A204.1 (cell line): ENCODE measurements at regions not wholly inside any gene's neighbourhood (a gene's known extent, or its start where the extent isn't known, plus 50 kb on each side); places are given as distances from the start of the nearest gene placed in this dataset.
"Not testable (repeated sequence)": the region's sequence is repeated elsewhere in the genome, so short reads cannot be mapped to it uniquely, and the experiment has no call there.

ENCODE experiments used
- FAIRE-seq: peaks from 2 replicates; lab custom pipeline; 2012; peaks lifted over from hg19 to GRCh38; lab: Jason Lieb, UNC

DNA sequence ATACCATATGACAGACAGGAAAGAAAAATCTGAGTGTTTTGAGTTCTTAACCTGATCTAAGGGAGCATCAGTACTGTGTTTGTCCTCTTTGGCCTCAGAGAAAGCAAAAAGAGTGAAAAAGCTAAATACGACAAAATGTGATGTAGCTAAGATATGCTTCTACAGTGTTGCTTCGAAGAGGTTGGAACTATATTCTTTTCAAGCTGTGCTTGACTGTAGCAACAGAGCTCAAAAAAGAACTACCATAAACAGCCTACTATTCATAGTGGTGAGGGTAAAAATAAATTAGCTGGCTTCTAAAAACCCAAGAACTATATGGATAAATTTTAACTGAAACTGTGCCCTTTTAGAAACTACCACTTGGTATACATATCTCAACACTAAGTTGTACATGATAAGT, 881.8 kb upstream of the PCDH10 start:
- FAIRE-seq: no peak

DNA sequence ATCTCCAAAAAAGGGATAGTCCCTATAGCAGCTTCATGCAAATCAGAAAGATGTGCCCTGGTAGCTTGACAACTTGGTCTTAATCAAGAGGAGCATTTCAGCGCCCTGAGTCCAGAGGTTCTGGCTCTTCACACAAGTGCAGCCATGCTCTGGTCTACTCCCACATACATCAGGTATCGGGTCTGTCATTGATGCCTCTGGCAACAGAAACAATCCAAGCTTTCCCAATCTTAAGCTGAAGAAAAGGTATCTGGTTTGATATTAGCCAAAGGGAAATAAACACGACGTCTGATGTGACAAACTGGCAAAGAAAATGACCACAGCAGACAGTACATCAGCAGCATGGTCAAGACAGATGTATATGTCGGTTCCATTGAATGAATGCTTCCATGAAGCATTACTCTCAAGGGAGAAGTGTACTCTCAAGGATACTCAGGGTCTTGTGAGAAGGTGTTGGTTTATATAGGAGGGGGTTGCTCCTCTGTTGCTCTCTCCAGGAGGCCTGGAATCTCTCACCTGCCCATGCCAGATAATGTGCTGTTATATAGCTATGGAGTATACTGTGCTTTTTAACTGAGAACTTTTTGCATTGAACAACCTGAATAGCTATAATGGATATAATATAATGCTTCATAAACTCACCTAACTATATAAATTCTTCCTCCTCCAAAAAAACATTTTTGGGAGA, 879.6 kb upstream of the PCDH10 start:
- no peak for FAIRE-seq

DNA sequence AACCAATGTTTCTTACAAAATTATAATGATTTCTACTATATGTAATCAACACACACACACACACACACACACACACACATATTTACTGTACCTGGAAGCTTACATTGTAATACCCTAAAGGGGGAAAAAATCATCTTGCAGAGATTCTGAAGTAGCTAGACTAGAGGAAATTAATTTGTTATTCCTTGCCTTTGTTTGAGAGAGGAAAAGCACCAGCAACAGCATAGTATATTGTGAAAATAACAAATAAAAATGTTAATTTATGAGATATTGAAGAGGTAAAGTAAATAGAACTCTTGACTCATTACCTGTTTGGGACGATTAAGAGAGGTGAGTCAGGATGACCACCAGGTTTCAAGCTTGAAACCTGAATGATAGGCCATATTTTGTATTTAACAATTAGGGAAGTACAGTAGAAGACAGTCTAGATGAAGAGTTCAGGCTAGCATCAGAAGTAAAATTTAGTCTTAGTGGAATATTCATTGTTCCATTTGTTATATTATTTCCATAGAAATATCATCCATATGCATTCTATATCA, 873.4 kb upstream of the PCDH10 start:
- no peak for FAIRE-seq

DNA sequence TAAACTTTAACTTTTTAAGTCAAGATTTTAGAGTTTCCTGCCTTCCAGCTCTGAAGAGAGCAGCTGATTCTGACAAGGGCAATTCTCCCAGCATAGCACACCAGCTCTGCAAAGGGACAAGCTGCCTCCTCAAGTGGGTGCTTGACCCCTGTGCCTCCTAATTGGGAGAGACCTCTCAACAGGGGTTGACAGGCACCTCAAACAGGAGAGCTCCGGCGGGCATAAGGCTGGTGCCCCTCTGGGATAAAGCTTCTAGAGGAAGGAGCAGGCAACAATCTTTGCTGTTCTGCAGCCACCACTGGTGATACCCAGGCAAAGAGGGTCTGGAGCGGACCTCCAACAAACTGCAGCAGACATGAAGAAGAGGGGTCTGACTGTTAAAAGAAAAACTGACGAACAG, 872.9 kb upstream of the PCDH10 start:
- no peak for FAIRE-seq

DNA sequence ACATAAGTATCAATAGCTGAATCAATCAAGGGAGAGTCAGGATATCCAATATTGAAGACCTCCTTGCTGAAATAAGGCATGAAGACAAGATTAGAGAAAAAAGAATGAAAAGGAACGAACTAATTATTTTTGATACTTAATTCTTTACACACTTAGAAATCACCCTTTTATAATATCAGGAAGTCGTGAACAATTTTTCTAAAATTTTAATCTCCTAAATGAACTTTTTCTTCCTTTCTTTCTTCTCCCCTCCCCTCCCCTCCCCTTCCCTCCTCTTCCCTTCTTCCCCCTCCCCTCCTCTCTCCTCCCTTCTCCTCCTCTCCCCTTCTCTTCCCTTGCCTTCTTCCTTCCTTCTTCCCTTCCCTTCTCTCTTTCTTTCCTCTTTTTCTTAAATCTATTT, 872.1 kb upstream of the PCDH10 start:
- no peak for FAIRE-seq

DNA sequence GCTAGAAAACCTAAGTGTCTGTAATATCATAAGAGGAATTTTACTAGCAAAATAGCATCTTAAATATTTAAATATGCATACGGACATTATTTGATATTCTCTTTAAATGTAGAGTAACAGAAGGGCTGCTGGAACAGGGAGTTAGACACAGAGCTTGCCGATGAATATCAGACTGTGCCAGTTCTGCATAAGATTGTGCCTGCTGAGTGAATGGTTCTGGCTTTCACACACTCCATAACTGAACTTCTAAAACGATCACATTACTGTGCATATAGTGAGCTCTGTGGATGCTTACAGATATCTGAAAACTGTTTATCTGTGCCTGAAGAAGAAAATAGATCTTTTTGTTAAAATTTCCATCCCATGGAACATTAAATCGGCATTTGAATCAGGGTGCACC, 867.4 kb upstream of the PCDH10 start:
- FAIRE-seq: no peak

DNA sequence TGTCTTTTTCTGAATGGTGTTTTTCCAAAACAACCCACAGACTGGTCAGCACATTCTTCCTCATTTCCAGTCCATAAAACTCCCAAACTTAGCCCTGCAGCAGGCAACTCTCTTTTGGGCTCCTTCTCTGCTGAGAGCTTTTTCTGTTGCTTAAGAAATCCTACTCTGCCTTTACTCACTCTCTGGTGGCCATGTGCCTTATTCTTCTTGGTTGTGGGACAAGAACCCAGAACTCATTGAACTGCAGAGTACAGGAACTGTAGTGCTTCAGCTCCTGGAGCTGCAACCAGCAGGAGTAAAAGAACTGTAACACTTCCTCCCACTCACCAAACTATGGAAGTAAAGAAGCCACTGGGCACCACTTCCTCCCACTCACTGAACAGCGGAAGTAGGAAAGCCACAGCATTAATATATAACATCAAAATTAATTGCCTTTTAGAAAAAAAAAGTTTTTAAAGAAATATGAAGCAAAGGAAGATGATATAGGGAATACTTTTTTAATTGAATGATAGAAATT, 864.1 kb upstream of the PCDH10 start:
- no peak for FAIRE-seq

DNA sequence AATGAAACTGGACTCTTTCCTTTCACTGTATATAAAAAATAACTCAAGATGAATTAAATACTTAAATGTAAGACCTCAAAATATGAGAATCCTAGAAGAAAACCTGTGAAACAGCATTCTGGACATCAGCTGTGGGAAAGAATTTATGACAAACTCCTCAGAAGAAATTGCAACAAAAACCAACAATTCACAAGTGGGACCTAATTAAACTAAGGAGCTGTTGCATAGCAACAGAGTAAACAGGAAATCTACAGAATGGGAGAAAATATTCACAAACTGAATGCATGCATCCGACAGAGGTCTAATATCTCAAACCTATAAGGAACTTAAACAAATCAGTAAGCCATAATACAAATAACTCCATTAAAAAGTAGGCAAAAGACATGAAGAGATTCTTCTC, 851.7 kb upstream of the PCDH10 start:
- no peak for FAIRE-seq

DNA sequence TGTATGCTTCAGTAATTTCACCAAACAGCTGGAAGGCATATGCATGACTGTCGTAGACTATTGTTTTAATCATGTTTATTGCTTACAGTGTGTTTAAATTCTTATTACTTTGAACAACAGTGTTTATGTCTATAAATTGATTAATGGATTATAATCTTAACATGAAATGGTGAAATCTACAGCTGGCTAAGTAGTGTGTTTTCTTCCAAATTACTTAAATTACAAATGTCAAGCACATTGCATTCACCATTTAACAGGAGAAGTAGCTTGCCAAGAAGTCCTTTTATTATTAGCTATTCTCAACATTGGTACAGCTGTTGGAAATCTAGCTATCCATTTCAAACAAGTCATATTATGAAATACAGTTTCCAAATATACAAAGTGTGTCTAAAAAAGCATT, 849.3 kb upstream of the PCDH10 start:
- no peak for FAIRE-seq

DNA sequence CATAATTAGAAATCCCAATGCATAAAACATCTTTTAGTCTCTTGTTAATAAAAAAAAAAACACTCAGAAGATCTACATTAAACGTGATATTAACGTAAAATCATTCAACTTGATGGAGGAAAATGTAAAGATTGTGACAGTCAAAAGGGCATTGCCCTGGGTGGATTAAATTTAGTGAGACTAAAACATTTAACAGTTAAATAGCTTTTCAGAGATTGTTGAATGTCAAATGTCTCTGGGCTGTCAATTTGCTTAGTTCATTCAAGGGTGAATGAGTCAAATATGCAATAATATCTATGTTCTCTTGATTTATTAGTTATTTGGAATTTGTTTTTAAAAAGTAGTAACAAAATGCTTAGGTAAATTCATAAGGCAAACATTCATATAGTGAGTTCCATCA, 836.6 kb upstream of the PCDH10 start:
- FAIRE-seq: no peak

DNA sequence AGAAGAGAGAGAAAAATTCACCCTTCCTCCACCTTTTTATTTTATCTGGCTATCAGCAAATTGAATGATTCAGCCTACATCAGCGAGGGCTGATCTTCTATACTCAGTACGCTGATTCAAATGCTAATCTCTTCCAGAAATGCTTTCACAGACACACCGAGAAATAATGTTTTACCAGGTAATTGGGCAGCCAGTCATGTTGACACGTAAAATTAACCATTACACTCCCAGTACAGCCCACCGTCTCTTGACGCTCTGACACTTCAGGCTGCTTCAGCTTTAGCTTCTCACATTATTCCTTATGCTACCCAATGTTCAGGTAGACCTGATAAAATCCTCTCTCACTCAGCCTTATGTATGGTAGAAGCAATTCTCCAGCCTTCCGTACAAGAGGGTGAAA, 835.2 kb upstream of the PCDH10 start:
- FAIRE-seq: no peak

DNA sequence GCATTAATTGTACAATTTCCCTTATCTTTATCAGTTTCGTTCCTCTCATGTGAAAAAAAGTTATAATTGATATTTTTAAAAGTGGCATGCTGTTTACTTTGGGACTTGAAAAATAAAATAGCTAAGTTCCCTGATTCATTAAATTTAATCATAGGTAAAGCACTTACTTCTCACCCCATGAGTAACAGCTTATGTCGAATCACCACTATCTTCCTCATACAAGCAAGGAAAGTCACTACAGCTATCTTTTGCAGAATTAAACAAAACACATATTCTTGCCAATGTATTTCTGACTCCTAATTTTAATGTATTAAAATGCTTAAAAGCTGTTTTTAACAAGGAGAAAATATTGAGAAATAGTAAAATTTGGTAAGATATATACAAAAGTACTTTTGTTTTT, 832.4 kb upstream of the PCDH10 start:
- FAIRE-seq: peak; percentile 65

DNA sequence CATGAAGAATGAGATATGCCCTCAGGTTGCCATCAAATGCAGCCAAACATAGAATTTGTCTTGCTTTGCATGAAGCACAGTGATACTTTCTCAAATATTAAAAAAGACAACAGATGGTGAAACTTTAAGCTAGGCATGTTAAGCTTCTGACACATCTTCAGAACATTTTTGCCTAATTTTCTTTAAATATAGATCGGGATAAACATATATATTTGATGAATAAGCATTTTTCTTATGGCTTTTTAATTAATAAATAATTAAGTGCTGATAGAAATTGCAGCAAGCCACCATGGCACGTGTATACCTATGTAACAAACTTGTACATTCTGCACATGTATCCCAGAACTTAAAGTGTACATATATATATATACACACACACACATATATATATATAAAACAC, 831.2 kb upstream of the PCDH10 start:
- FAIRE-seq: no peak

DNA sequence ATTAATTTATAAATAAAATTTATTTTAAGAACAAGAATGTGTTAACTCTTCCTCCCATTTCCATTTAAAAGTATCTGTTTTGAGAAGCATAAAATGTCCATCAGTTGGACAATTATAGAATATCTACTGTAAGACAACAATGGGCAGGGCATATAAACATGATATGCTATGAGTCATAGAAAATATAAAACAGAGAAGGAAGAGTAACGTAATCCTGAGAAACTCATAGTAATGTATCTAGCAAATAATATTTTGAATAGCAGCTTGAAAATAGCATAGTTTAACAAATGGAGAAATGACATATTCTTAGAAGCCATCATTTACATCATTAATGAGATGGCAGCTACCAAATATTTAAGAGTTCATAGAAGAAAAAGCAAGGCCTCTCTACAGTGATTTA, 820.3 kb upstream of the PCDH10 start:
- no peak for FAIRE-seq

DNA sequence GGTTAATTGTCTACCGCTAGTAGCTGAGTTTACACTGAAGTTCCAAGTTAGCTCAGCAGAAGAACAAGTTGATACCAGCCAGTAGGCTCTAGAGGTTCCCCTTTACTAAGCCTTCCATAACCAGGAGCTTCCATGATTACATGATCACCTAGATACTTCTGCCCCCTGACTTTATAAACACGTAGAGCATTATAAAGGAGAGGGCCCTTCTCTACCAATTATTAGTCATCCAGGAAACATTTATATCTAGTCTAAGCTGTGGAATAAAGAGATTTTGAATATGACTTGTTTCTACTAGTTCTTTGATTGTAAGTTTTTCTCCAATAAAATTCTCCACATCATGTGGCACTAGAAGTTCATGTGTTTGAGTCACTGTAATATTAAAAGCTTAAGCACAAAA, 818.1 kb upstream of the PCDH10 start:
- FAIRE-seq: no peak

DNA sequence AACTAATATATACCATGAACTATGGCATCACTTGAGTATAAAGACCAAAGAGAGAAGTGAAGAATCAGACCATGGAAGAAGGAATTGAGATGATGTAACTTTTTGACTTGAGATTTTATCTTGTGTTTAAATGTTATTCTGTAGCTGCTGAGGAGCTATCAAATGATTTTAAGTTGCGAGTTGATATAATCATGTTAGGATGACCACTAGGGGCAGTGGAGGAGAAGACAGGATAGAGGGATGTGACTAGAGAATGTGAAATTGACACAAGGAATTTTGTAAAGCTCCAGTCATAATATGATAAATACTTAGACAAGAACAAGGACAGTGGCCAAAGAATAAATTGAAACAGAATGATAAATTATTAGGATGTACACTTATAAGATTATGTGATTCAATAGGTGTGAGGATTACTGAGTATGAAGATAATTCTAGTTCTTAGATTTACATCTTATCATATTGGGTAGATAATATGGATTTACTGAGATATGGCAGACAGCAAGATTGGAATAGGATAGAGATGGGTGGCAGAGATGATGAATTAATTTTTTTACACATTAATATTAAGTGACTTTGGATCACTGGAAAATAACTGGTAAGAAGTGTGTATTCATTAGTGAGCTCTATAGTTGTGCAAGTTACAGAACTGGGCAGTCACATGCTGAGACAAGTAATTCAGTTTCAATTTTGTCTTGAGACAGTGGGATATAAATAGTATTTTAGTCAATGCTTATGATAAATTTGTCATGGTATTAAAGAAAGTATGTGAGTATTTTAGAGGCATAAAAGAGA, 816.0 kb upstream of the PCDH10 start:
- FAIRE-seq: no peak

DNA sequence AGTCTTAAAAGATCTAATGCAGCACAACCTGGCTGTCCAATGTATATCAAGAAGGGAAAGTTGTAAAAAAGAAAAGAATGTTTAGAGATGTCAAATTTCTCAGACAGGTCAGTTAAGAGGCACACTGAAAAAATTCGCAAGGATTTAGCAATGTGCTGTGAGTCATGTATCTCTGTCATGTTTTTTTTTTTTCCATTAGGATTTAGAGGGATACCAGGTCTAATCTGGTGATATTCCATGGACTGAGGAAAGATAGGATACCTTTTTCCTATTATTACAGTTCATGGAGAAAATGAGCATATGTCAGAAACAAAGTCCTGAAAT, 815.4 kb upstream of the PCDH10 start:
- FAIRE-seq: no peak

DNA sequence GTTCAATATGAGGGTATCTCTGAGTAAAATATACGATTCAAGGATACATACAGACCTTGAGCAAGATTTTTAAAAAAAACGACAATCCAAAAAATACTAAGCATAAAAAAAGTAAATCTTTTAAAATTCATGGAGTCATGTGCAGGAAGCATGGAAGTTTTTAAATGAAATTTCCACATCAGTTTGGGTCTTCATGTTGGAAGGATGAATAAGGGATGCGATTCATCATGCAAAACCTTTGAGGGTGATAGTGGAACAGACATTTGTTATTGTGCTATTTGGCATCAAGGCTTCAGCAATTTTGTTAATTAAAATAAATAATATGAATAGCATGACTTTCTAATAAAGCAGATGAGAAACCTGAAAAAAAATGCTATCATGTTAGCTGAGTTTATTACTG, 815.0 kb upstream of the PCDH10 start:
- no peak for FAIRE-seq

DNA sequence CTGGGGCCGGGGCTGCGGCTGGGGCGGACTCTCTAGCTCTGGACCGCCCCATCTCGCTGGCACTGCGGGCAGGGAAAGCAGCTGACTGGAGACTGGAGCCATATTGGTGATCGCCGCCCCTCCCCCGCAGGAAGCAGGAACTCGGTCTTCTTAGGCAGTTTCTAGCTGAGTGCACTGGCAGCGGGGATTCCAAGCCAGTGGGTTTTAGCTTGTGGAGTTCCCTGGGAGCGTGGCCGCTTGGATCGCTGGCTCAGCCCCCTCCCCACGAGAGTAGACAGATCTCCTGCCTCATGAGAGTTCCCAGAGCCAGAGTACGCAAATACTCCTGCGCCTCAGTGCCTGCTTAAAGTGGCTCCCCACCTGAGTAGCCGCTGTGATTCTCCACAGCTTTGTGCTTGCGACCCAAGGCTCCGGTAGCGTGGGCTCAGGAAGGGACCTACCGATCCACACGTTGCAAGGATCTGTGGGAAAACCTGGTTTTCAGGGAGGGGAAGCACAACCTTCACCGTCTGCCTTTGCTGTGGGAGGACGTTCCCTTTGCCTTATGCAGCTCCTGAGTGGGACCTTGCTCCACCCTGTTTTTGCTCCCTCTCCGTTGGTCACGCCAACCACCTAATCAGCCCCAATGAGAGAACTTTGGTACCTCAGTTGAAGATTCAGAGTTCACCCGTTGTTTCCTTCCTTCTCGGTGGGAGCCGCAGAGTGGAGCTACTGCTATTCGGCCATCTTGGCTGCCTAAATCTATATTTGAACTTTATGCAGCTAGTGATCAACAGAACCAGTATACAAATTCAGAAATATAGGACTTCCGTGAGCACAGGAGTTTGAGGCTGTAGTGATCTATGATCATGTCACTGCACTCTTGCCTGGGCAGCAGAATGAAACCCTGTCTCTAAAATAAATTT, 803.9 kb upstream of the PCDH10 start:
- no peak for FAIRE-seq

DNA sequence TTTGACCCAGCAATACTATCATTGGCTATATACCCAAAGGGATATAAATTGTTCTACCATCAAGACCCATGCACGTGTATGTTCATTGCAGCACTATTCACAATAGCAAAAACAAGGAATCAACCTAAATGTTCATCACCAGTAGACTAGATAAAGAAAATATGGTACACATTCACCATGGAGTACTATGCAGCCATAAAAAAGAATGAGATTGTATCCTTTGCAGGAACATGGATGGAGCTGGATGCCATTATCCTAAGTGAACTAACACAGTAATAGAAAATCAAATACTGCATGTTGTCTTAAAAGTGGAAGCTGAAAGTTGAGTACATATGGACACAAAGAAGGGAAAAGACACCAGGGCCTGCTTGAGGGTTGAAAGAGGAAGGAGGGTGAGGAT, 803.1 kb upstream of the PCDH10 start:
- no peak for FAIRE-seq

DNA sequence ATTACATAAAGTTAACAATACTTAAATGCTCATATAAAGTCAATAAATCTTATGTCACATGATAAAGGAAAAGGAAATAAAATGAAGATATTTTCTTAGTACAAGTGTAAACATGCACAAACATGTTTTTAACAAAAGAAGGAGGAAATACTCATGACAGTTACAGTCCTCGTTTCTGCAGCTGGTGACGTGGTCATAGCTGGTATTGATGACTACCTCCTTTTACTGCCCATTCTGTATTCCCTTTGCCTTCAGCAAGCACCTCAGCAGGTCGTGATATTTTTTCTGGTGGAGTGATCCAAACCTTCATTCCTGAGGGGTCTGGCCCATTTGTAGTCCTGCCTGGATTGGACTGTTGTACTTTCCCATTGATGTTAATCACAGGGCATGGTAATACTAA, 797.5 kb upstream of the PCDH10 start:
- FAIRE-seq: not testable (repeated sequence)

DNA sequence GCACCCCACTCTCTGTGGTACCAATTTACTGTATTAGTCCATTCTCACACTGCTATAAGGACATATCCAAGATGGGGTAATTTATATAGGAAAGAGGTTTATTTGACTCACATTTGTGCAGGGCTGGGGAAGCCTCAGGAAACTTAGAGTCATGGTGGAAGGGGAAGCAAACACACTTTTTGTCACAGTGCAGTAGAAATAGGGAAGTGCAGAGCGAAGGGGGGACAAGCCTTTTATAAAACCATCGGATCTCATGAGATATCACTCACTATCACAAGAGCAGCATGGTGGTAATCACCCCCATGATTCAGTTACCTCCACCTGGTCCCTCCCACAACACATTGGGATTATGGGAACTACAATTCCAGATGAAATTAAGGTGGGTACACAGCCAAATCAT, 766.9 kb upstream of the PCDH10 start:
- no peak for FAIRE-seq
